MM.1S (cell line): ENCODE measurements at regions not wholly inside any gene's neighbourhood (a gene's known extent, or its start where the extent isn't known, plus 50 kb on each side); places are given as distances from the start of the nearest gene placed in this dataset.

ENCODE experiments used
- DNase-seq: peaks from one replicate; pipeline ENCODE4 v3.0.0-alpha.2; 2015
- H2AFZ ChIP-seq: fragments of 300-600 bp; sonication (generic); 2 replicates; pipeline ENCODE4 v1.6.0; 2016; ENCODE audit warnings: antibody characterized with exemption, low read length
- H3F3A ChIP-seq: fragments of 300-600 bp; sonication (generic); 2 replicates; pipeline ENCODE4 v1.6.1; 2016; ENCODE audit warnings: mild to moderate bottlenecking, antibody characterized with exemption, low read length, moderate library complexity, mixed read lengths; ENCODE audit not compliant: insufficient read depth
- H3K27ac ChIP-seq: fragments of 300-600 bp; sonication (generic); 2 replicates; pipeline ENCODE4 v1.5.1; 2016; ENCODE audit warnings: mild to moderate bottlenecking, low read length
- H3K27me3 ChIP-seq: fragments of 300-600 bp; sonication (generic); replicated peaks from 2 replicates; pipeline ENCODE4 v1.6.0; 2016; ENCODE audit warnings: low read length; ENCODE audit not compliant: insufficient read depth
- H3K36me3 ChIP-seq: fragments of 300-600 bp; sonication (generic); replicated peaks from 2 replicates; pipeline ENCODE4 v1.6.1; 2016; ENCODE audit warnings: mild to moderate bottlenecking, low read length, mixed read lengths; ENCODE audit not compliant: insufficient read depth
- H3K4me1 ChIP-seq: fragments of 300-600 bp; sonication (generic); 2 replicates; pipeline ENCODE4 v1.6.1; 2016; ENCODE audit warnings: low read length, mixed read lengths
- H3K4me2 ChIP-seq: fragments of 300-600 bp; sonication (generic); 2 replicates; pipeline ENCODE4 v1.6.0; 2016; ENCODE audit warnings: low read depth, low read length
- H3K4me3 ChIP-seq: fragments of 300-600 bp; sonication (generic); 2 replicates; pipeline ENCODE4 v1.5.1; 2016; ENCODE audit warnings: low read length, mixed read lengths
- H3K79me2 ChIP-seq: fragments of 300-600 bp; sonication (generic); 2 replicates; pipeline ENCODE4 v1.6.1; 2016; ENCODE audit warnings: mixed run types, low read length, mixed read lengths
- H3K9ac ChIP-seq: fragments of 300-600 bp; sonication (generic); 2 replicates; pipeline ENCODE4 v1.6.1; 2016; ENCODE audit warnings: low read length, mixed read lengths
- H3K9me2 ChIP-seq: fragments of 300-600 bp; sonication (generic); replicated peaks from 2 replicates; pipeline ENCODE4 v1.6.1; 2016; ENCODE audit warnings: mild to moderate bottlenecking, low read length, mixed read lengths; ENCODE audit not compliant: insufficient read depth
- H3K9me3 ChIP-seq: fragments of 300-600 bp; sonication (generic); replicated peaks from 2 replicates; pipeline ENCODE4 v1.6.1; 2016; ENCODE audit warnings: mild to moderate bottlenecking, low read length, mixed read lengths; ENCODE audit not compliant: insufficient read depth
- H4K20me1 ChIP-seq: fragments of 300-600 bp; sonication (generic); 2 replicates; pipeline ENCODE4 v1.6.1; 2016; ENCODE audit warnings: mild to moderate bottlenecking, low read length, moderate library complexity, mixed read lengths; ENCODE audit not compliant: insufficient read depth
- EZH2 ChIP-seq: fragments of 300-600 bp; sonication (generic); optimal IDR thresholded peaks from 2 replicates; pipeline ENCODE3; 2017; ENCODE audit warnings: low read depth, mild to moderate bottlenecking, antibody characterized with exemption, low read length, mixed read lengths
- EZH2phosphoT487 ChIP-seq: fragments of 300-600 bp; sonication (generic); IDR thresholded peaks from 2 replicates; pipeline ENCODE4 v1.6.1; 2018; ENCODE audit warnings: antibody characterized with exemption, low read length
- TF ChIP-seq, protein P1 (sequence below): fragments of 300-600 bp; sonication (generic); IDR thresholded peaks from 2 replicates; pipeline ENCODE4 v1.5.1; 2016; ENCODE audit warnings: antibody characterized with exemption, low read length, mixed read lengths

DNA sequence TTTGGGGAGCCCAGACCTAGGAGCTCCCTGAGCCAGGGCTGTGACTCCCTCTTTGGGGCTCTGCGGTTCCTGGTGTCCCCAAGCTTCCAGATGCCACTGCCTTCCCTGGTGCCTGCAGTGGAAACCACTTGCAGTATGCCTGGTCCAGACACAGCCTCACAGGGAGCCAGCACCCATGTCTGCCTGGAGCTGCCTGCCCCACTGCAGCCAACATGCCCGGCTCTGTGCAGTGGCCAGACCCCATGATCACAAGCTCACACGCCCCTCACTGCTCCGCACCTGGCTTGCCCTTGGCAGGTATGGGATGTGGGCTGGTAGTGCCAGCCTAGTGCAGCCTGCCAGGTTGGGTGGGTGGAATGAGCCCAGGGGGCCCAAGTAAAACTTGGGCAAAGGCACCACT is 644.8 kb downstream of the HTR1B start:
- Histone ChIP-seq H4K20me1 (no peaks in the 10 kb centered on the region), H3F3A (no peaks in the 10 kb centered on the region), H3K36me3 (no peaks in the 10 kb centered on the region), H3K4me3 (no peak overlapping the region), H3K27me3 (no peaks in the 10 kb centered on the region), H3K9me3 (no peaks in the 10 kb centered on the region), H3K4me1 (no peaks in the 10 kb centered on the region), H3K27ac (no peak overlapping the region), H3K9ac (no peak overlapping the region), H2AFZ (no peak overlapping the region), H3K9me2 (no peaks in the 10 kb centered on the region), H3K4me2 (no peak overlapping the region), H3K79me2 (no peaks in the 10 kb centered on the region)
- no peak for TF ChIP-seq EZH2
- DNase-seq, result no peak

DNA sequence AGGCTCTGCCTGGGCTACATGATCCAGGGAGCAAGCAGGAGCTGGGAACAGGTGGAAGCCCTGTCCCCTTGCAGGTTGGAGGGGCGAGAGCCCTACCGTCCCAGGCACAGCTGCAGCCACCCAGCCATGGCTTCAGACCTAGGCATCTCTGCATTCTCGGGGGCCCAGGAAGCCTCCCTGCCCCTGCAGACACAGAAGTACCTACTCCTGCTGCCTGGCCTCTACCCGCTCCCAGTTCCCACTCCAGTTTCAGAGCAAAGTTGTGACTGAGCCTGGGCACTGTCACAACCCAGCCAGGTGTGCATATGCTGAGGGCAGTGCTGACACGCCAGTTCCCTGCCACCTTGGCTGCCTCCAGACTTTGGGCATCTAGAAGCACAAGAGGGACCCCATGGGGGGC is 645.9 kb downstream of the HTR1B start:
- Histone ChIP-seq H3K4me3 (no peak overlapping the region), H3K9me2 (no peaks in the 10 kb centered on the region), H3K27ac (no peak overlapping the region), H2AFZ (no peak overlapping the region), H3K79me2 (no peaks in the 10 kb centered on the region), H3K4me2 (no peak overlapping the region), H3K27me3 (no peaks in the 10 kb centered on the region), H3F3A (no peaks in the 10 kb centered on the region), H3K4me1 (no peaks in the 10 kb centered on the region), H3K9me3 (no peaks in the 10 kb centered on the region), H3K9ac (no peak overlapping the region), H4K20me1 (no peaks in the 10 kb centered on the region), H3K36me3 (no peaks in the 10 kb centered on the region)
- TF ChIP-seq, protein P1, sequence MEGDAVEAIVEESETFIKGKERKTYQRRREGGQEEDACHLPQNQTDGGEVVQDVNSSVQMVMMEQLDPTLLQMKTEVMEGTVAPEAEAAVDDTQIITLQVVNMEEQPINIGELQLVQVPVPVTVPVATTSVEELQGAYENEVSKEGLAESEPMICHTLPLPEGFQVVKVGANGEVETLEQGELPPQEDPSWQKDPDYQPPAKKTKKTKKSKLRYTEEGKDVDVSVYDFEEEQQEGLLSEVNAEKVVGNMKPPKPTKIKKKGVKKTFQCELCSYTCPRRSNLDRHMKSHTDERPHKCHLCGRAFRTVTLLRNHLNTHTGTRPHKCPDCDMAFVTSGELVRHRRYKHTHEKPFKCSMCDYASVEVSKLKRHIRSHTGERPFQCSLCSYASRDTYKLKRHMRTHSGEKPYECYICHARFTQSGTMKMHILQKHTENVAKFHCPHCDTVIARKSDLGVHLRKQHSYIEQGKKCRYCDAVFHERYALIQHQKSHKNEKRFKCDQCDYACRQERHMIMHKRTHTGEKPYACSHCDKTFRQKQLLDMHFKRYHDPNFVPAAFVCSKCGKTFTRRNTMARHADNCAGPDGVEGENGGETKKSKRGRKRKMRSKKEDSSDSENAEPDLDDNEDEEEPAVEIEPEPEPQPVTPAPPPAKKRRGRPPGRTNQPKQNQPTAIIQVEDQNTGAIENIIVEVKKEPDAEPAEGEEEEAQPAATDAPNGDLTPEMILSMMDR, result no peak
- TF ChIP-seq EZH2 (no peak), EZH2phosphoT487 (no peak)
- no peak for DNase-seq

DNA sequence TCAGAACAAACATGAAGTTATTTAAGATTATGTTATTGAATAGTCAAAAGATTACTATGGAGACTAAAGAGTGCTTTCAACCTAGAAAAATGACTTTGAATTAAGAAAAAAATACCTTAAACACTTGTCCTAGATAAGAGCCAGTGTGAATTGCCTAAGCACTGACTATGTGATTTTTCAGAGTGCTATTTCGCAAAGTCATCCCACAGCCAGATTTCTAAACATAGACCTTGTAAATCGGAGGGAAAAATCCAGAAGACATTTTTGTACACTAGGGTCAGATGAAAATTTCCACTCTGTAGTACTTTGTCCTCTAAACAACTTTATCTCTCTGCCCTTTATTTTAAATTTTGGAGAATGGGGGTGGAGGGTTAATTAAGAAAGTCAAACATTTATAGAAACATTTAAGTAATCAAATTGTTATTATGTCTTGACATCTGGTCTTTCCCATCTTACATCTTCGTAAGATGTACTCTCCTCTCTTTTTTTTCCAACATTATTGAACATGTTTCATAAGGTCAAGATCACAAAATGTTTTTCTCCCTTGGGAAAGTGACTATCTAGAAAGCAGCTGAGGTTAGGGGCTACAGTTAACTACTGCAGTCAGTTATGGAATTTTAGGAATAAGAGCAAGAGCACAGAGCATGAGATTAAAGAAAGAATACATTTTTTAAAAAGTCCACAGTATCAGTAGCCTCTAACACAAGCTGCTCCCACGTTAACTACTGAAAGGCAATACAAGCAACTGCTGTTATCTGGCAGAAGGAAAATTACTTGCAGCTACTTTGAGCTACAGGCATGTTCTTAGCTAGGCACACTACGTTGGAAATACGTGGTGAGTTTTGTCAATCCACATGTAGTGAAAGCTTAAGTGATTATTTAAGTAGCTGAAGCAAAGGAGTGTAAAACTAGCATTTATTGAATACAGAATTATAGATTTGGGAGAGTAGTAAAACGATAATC is 648.5 kb downstream of the HTR1B start:
- TF ChIP-seq EZH2 (no peak), EZH2phosphoT487 (no peak)
- TF ChIP-seq, protein P1, result no peak
- Histone ChIP-seq H3K4me2 (no peak overlapping the region), H3F3A (no peaks in the 10 kb centered on the region), H3K36me3 (no peaks in the 10 kb centered on the region), H3K27me3 (no peaks in the 10 kb centered on the region), H4K20me1 (no peaks in the 10 kb centered on the region), H3K9me3 (no peaks in the 10 kb centered on the region), H3K27ac (no peak overlapping the region), H3K4me3 (no peak overlapping the region), H3K9ac (no peak overlapping the region), H2AFZ (no peak overlapping the region), H3K4me1 (no peaks in the 10 kb centered on the region), H3K79me2 (no peaks in the 10 kb centered on the region), H3K9me2 (no peaks in the 10 kb centered on the region)
- DNase-seq, result no peak

DNA sequence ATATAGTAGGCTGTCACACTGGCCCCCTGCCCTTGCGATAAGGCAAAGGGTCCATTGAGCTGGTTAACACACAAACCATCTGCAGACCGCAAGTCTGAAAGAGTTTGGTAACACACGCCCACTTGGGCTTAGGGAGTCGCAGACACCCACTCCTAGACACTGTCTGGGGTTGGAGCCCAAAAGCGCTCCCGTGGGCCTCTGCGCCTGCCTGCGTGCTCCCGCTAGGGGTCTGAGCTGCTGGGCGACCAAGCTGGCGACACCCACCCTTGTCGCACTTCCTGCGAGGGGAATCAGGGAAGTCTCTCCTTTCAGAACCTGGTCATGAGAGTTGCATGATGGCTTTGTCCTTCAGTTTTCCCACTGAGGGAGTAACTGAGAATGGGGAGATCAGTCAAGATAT is 653.0 kb downstream of the HTR1B start:
- H3K9me2 ChIP-seq, result no peaks in the 10 kb centered on the region
- no peak overlapping the region for H3K27ac ChIP-seq
- no peaks in the 10 kb centered on the region for H3K79me2 ChIP-seq
- no peak overlapping the region for H3K4me2 ChIP-seq
- H3K4me1 ChIP-seq, result no peaks in the 10 kb centered on the region
- no peak overlapping the region for H3K4me3 ChIP-seq
- no peaks in the 10 kb centered on the region for H3F3A ChIP-seq
- no peaks in the 10 kb centered on the region for H3K9me3 ChIP-seq
- H3K9ac ChIP-seq, result no peak overlapping the region
- H2AFZ ChIP-seq, result no peak overlapping the region
- no peak for DNase-seq
- no peaks in the 10 kb centered on the region for H3K27me3 ChIP-seq
- no peaks in the 10 kb centered on the region for H4K20me1 ChIP-seq
- TF ChIP-seq EZH2, result no peak
- no peak for TF ChIP-seq EZH2phosphoT487
- TF ChIP-seq, protein P1, result no peak
- H3K36me3 ChIP-seq, result no peaks in the 10 kb centered on the region
